ENCODE measurements at regions not wholly inside any gene's neighbourhood (a gene's known extent, or its start where the extent isn't known, plus 50 kb on each side); places are given as distances from the start of the nearest gene placed in this dataset.
"Not testable (repeated sequence)": the region's sequence is repeated elsewhere in the genome, so short reads cannot be mapped to it uniquely, and the experiment has no call there.

DNA sequence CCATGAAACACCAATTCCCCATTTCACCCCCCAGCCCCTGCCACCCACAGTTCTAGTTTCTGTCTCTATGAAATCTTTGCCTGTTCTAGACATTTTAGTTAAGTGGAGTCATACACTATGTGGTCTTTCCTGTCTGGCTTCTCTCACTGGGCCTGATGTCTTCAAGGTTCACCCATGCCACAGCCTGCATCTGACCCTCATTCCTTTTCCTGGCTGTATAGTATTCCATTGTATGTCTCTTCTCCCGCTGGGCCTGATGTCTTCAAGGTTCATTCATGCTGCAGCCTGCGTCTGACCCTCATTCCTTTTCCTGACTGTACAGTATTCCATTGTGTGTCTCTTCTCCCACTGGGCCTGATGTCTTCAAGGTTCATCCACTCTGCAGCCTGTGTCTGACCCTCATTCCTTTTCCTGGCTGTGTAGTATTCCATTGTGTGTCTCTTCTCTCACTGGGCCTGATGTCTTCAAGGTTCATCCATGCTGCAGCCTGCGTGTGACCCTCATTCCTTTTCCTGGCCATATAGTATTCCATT, 191.7 kb downstream of the CRLF2 start:
- in situ Hi-C loops (cut with HindIII; ENCODE audit: low sequenced_read_pairs) = no loop called here
- no peak for DNase-seq (ENCODE audit: low read depth)

DNA sequence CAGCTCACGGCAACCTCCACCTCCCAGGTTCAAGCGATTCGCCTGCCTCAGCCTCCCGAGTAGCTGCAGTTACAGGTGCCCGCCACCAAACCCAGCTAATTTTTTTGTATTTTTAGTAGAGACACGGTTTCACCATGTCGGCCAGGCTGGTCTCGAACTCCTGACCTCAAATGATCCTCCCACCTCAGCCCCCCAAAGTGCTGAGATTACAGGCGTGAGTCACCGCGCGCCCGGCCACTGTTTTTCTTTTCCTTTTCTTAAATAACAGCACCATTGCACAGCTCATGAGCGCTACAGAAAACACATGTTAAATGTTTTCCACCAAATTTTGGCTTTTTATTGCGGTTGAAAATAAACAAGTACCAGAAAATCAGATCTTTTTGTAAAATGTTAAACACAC, 195.5 kb downstream of the CRLF2 start:
- DNase-seq (ENCODE audit: low read depth); H3K4me3 ChIP-seq (ENCODE audit: low read depth, low read length); in situ Hi-C loops (cut with HindIII; ENCODE audit: low sequenced_read_pairs): not testable (repeated sequence)

More for the DNA sequence above, 191.7 kb downstream of the CRLF2 start:
- TF ChIP-seq, protein P1, sequence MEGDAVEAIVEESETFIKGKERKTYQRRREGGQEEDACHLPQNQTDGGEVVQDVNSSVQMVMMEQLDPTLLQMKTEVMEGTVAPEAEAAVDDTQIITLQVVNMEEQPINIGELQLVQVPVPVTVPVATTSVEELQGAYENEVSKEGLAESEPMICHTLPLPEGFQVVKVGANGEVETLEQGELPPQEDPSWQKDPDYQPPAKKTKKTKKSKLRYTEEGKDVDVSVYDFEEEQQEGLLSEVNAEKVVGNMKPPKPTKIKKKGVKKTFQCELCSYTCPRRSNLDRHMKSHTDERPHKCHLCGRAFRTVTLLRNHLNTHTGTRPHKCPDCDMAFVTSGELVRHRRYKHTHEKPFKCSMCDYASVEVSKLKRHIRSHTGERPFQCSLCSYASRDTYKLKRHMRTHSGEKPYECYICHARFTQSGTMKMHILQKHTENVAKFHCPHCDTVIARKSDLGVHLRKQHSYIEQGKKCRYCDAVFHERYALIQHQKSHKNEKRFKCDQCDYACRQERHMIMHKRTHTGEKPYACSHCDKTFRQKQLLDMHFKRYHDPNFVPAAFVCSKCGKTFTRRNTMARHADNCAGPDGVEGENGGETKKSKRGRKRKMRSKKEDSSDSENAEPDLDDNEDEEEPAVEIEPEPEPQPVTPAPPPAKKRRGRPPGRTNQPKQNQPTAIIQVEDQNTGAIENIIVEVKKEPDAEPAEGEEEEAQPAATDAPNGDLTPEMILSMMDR (IDR thresholded peaks at IDR 0.05; ENCODE audit: low read depth, low read length, missing control alignments) = no peak
- no peak overlapping the region for H3K4me3 ChIP-seq (ENCODE audit: low read depth, low read length)

DNA sequence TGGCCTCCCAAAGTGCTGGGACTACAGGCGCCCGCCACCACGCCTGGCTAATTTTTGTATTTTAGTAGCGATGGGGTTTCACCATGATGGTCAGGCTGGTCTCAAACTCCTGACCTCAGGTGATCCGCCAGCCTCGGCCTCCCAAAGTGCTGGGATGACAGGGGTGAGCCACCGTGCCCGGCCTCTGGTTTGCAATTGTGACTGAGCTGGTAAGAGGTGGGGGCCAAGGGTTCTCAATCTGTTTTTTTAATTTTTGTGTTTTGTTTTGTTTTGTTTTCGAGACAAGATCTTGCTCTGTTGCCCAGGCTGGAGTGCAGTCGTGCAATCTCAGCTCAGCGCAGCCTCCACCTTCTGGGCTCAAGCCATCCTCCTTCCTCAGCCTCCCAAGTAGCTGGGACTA, 196.2 kb downstream of the CRLF2 start:
- DNase-seq (ENCODE audit: low read depth) = not testable (repeated sequence)

DNA sequence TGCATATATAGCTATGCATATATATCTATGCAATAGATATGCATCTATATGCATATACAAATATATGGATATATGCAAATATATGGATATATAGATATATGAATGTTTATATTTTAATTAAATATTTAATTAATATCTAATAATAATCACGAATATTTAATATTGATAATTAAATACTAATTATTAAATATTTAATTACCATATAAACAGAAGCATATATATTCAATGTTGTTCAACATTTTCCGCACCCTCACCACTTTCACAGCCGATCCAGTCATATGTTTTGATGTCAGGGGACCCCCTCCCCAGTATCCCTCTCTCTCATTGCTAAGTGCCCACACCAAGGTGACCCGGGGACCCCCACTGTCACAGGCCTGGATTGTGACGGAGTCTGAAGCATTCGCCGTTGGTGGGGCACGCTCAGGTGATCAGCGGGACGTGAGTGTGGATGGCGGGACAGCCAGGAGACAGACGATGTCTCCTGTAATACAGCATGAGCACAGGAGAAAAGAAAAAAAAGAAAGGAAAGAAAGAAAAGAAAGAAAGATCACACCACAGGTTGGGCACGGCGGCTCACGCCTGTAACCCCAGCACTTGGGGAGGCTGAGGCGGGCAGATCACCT, 199.7 kb downstream of the CRLF2 start:
- H3K4me3 ChIP-seq (ENCODE audit: low read depth, low read length) = no peak overlapping the region
- TF ChIP-seq, protein P1 (IDR thresholded peaks at IDR 0.05; ENCODE audit: low read depth, low read length, missing control alignments) = no peak
- in situ Hi-C loops (cut with HindIII; ENCODE audit: low sequenced_read_pairs) = no loop called here
- no peak for DNase-seq (ENCODE audit: low read depth)

More for the DNA sequence above, 196.2 kb downstream of the CRLF2 start:
- H3K4me3 ChIP-seq (ENCODE audit: low read depth, low read length); in situ Hi-C loops (cut with HindIII; ENCODE audit: low sequenced_read_pairs): not testable (repeated sequence)

DNA sequence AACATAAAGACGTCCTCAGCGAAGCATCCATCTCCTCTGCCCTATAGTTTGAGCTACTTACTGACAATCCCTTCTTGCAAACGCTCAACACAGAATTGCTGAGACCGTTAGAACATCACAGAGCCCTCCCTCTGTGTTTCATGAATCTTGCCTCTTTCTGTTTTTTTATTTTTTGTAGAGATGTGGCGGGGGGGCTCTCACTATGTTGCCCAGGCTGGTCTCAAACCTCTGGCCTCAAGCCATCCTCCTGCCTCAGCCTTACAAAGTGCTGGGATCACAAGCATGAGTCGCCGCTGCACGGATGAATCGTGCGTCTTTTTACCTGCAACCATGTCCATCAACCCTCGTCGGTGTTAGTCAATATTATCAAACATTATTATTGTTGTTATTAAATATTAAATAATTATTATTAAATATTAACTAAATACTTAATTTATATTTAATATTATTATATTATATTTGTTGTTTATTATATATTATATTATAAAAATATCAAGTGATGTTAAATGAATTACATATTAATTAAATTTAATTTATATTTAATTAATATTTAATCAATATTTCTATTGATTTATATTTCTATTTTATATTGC, 200.7 kb downstream of the CRLF2 start:
- no peak overlapping the region for H3K4me3 ChIP-seq (ENCODE audit: low read depth, low read length)
- no peak for DNase-seq (ENCODE audit: low read depth)
- in situ Hi-C loops (cut with HindIII; ENCODE audit: low sequenced_read_pairs) = no loop called here
- TF ChIP-seq, protein P1 (IDR thresholded peaks at IDR 0.05; ENCODE audit: low read depth, low read length, missing control alignments) = no peak

DNA sequence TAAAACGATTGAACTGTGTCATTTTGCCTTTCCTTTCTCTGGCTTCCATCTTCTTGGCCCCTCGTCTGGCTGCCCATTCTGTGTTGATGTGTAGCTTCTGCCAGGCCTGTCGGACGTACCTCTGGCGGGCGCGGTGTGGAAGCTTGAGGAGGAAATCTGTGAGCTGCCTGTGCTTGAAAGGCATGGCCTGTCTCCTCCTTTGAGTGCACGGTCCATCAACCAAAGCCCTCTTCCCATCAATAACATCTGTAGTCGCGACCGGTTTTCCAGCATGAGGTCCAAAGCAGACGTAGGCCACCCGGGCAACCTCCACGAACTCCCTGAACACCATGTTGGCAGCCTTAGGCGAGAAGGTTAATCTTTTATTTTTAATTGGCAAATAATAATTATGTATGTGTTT, 202.7 kb downstream of the CRLF2 start:
- in situ Hi-C loops (cut with HindIII; ENCODE audit: low sequenced_read_pairs) = no loop called here
- no peak overlapping the region for H3K4me3 ChIP-seq (ENCODE audit: low read depth, low read length)
- TF ChIP-seq, protein P1 (IDR thresholded peaks at IDR 0.05; ENCODE audit: low read depth, low read length, missing control alignments) = no peak
- no peak for DNase-seq (ENCODE audit: low read depth)

DNA sequence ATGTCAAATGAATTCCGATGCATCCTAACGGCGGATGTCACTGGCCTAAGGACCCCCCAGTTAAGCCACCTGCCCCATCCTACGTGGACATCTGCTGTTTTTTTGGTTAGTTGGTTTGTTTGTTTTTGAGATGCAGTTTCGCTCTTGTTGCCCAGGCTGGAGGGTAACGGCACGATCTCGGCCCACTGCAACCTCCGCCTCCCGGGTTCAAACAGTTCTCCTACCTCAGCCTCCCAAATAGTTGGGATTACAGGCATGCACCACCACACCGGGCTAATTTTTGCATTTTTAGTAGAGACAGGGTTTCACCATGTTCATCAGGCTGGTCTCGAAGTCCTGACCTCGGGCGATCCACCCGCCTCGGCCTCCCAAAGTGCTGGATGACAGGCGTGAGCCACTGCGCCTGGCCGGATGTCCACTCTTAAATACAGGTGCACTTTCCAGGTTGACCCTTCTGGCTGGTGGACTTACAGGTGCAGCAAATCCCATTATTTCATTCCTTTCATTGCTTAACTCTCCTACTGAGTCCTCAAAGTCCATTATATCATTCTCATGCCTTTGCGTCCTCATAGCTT, 206.2 kb downstream of the CRLF2 start:
- in situ Hi-C loops (cut with HindIII; ENCODE audit: low sequenced_read_pairs) = no loop called here
- no peak for DNase-seq (ENCODE audit: low read depth)
- H3K4me3 ChIP-seq (ENCODE audit: low read depth, low read length) = no peak overlapping the region
- TF ChIP-seq, protein P1 (IDR thresholded peaks at IDR 0.05; ENCODE audit: low read depth, low read length, missing control alignments) = no peak

All from astrocyte of the cerebellum (primary cell).